Effector memory CD4-positive, alpha-beta T cell (primary cell): ENCODE measurements at regions not wholly inside any gene's neighbourhood (a gene's known extent, or its start where the extent isn't known, plus 50 kb on each side); places are given as distances from the start of the nearest gene placed in this dataset.
"Not testable (repeated sequence)": the region's sequence is repeated elsewhere in the genome, so short reads cannot be mapped to it uniquely, and the experiment has no call there.

Experiments used
- DNase-seq, 3 donors: peaks; one replicate each; pipeline ENCODE4 v3.0.0-alpha.2; 2020
- H3K27ac ChIP-seq: 2 replicates; pipeline ENCODE4 v1.7.0; 2013; ENCODE audit warnings: mild to moderate bottlenecking, low read length, moderate library complexity; ENCODE audit not compliant: insufficient read depth, poor library complexity, severe bottlenecking
- H3K27me3 ChIP-seq: replicated peaks from 2 replicates; pipeline ENCODE4 v1.7.0; 2013; ENCODE audit warnings: mild to moderate bottlenecking, low read length; ENCODE audit not compliant: insufficient read depth, control insufficient read depth, poor library complexity, severe bottlenecking
- H3K36me3 ChIP-seq: 2 replicates; pipeline ENCODE4 v1.7.0; 2013; ENCODE audit warnings: mild to moderate bottlenecking, low read length, moderate library complexity; ENCODE audit not compliant: control insufficient read depth, insufficient read depth
- H3K4me1 ChIP-seq: 2 replicates; pipeline ENCODE4 v1.7.0; 2013; ENCODE audit warnings: low read length, mild to moderate bottlenecking; ENCODE audit not compliant: control insufficient read depth, insufficient read depth, poor library complexity, severe bottlenecking
- H3K4me3 ChIP-seq: 2 replicates; pipeline ENCODE4 v1.7.0; 2013; ENCODE audit warnings: low read length, low read depth, mild to moderate bottlenecking; ENCODE audit not compliant: insufficient read depth, poor library complexity, severe bottlenecking
- H3K9me3 ChIP-seq: 2 replicates; pipeline ENCODE4 v1.7.0; 2013; ENCODE audit warnings: mild to moderate bottlenecking, low read length, moderate library complexity; ENCODE audit not compliant: control insufficient read depth

- not testable (repeated sequence) for DNase-seq, H3K4me1 ChIP-seq
Observed at GRCh38 chr9:62904061-62904460, 1714.2 kb downstream of the SPATA31A7 start.

GRCh38 chr9:62905722-62906121 is 1715.9 kb downstream of the SPATA31A7 start:
- not testable (repeated sequence) for H3K27ac ChIP-seq

More at GRCh38 chr9:62904061-62904460, 1714.2 kb downstream of the SPATA31A7 start:
- H3K27ac ChIP-seq, H3K36me3 ChIP-seq, H3K4me3 ChIP-seq, H3K9me3 ChIP-seq, H3K27me3 ChIP-seq: not testable (repeated sequence)

GRCh38 chr9:62907866-62908265 is 1718.0 kb downstream of the SPATA31A7 start:
- H3K27ac ChIP-seq, H3K9me3 ChIP-seq, H3K27me3 ChIP-seq, H3K4me1 ChIP-seq, H3K36me3 ChIP-seq, H3K4me3 ChIP-seq, DNase-seq: not testable (repeated sequence)

More at GRCh38 chr9:62905722-62906121, 1715.9 kb downstream of the SPATA31A7 start:
- not testable (repeated sequence) for H3K4me1 ChIP-seq, H3K4me3 ChIP-seq, H3K27me3 ChIP-seq, DNase-seq, H3K9me3 ChIP-seq, H3K36me3 ChIP-seq

- not testable (repeated sequence) for H3K4me1 ChIP-seq, H3K27ac ChIP-seq, H3K36me3 ChIP-seq, H3K9me3 ChIP-seq, DNase-seq, H3K27me3 ChIP-seq, H3K4me3 ChIP-seq
Observed at GRCh38 chr9:62908271-62908670, 1718.4 kb downstream of the SPATA31A7 start.

GRCh38 chr9:62909447-62909846 is 1719.6 kb downstream of the SPATA31A7 start:
- not testable (repeated sequence) for H3K9me3 ChIP-seq, H3K4me1 ChIP-seq, H3K36me3 ChIP-seq, H3K4me3 ChIP-seq, H3K27me3 ChIP-seq, H3K27ac ChIP-seq, DNase-seq

- H3K9me3 ChIP-seq, H3K36me3 ChIP-seq, H3K27me3 ChIP-seq, H3K27ac ChIP-seq, H3K4me3 ChIP-seq, H3K4me1 ChIP-seq, DNase-seq: not testable (repeated sequence)
Observed at GRCh38 chr9:62912278-62912677, 1722.4 kb downstream of the SPATA31A7 start.

GRCh38 chr9:62915168-62915567 is 1725.3 kb downstream of the SPATA31A7 start:
- H3K27me3 ChIP-seq, H3K36me3 ChIP-seq, H3K9me3 ChIP-seq, H3K4me3 ChIP-seq, H3K27ac ChIP-seq, DNase-seq, H3K4me1 ChIP-seq: not testable (repeated sequence)

- not testable (repeated sequence) for H3K27me3 ChIP-seq, H3K9me3 ChIP-seq, H3K36me3 ChIP-seq, DNase-seq, H3K4me1 ChIP-seq, H3K4me3 ChIP-seq, H3K27ac ChIP-seq
Observed at GRCh38 chr9:62915661-62916060, 1725.8 kb downstream of the SPATA31A7 start.

- not testable (repeated sequence) for DNase-seq, H3K27ac ChIP-seq, H3K36me3 ChIP-seq, H3K27me3 ChIP-seq, H3K4me1 ChIP-seq, H3K4me3 ChIP-seq, H3K9me3 ChIP-seq
Observed at GRCh38 chr9:62918648-62919385, 1729.0 kb downstream of the SPATA31A7 start.

- H3K4me1 ChIP-seq, H3K4me3 ChIP-seq, H3K27ac ChIP-seq, H3K27me3 ChIP-seq, H3K9me3 ChIP-seq, H3K36me3 ChIP-seq, DNase-seq: not testable (repeated sequence)
Observed at GRCh38 chr9:62931484-62931883, 1741.6 kb downstream of the SPATA31A7 start.
